Fibroblast of upper back skin (primary cell): ENCODE measurements at regions not wholly inside any gene's neighbourhood (a gene's known extent, or its start where the extent isn't known, plus 50 kb on each side); places are given as distances from the start of the nearest gene placed in this dataset.
"Not testable (repeated sequence)": the region's sequence is repeated elsewhere in the genome, so short reads cannot be mapped to it uniquely, and the experiment has no call there.

ENCODE experiments used
- DNase-seq: peaks from one replicate; pipeline ENCODE4 v3.0.0-alpha.2; 2013

- no peak for DNase-seq
Observed at GRCh38 chr6:98041056-98041455, 758.0 kb upstream of the MMS22L start.

DNA sequence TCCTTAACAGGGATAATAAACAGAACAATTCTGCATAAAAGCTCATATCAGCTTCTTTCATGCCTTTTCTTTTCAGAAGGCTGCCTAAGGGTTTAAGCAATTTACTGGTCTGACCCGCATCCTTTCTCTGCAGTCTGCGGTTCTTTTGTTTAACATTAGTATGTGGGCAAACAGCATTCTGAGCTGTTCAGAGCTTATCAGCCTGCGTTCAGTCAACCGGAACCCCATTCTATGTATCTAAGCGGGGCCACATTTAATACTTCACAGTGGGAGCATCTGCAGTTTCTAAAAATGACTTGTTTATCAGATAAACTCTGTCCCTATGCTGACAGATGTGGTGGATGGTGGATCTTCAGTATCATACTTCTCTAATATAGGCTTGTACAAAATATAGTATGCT, 758.9 kb upstream of the MMS22L start:
- DNase-seq, result no peak

- no peak for DNase-seq
Observed at GRCh38 chr6:98044151-98044561, 761.1 kb upstream of the MMS22L start.

DNA sequence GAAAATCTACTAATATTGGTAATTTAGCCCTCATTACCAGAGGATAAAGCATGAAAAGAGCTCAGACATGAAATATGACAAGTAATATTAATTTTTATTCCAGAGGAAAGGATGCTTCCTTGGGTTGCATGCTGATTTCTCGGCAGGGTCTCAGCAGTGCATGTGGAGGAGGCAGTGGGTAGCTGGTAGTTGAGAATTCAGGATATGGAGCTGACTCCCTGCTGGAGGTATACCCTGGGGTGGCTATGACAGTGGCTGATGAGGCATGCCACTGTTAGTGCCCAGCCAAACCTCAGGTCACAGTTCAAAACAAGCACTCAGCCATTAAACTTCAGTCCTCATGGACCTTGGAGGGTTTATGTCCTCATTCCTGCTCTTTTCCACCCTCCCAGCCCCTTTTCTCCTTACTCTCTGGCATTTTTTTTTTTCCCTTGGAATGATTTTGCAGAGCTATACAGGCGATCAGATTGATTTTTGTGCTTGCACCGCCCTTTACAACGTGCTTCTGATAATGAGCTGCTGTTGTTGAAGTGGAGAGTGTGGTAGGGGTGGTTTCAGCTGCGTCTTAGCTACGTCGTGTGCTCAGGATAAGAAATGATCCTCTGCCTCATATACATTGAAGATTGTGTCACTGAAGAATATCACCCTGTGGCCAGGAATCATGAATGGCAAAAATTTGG, 761.9 kb upstream of the MMS22L start:
- DNase-seq, result no peak

DNA sequence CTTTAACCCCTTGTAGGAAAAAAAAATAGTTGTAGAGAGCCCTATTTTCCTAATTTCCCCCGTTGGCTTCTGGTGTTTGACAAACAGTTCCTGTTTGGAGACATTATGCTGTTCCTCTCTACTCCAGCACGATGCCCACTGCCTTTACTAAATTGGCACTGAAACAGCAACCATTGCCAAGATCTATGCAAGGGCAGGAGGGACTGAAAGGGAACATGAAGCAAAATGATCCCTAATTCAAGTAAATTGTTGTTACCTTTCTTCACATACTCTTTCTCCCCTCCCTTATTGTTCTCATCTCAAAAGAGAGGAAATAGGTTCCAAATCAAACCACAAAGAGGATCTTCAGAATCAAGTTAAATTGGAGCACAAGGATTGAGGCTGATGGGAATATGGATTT, 764.1 kb upstream of the MMS22L start:
- no peak for DNase-seq

DNA sequence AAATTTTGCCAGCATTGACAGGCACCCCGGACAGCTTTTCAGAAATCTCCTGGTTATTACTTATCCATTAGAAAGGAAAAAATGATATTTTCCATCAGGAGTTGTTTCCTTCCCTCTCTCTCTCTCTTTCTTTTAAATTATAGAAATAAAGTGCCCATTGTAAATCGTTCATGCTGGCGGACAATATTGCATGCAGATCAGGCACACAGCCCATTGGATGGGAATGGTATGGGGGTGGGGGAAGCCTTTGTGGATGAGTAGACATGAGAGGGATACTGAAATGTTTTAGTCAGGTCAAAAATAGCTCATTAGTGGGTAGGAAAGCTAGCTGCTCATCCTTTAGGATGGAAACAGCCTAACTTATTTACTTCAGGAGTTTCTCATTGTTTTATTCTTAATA, 764.9 kb upstream of the MMS22L start:
- DNase-seq, result no peak

- peak; percentile 14 for DNase-seq
Observed at GRCh38 chr6:98054453-98054852, 771.4 kb upstream of the MMS22L start.

GRCh38 chr6:98056955-98057354, 773.9 kb upstream of the MMS22L start:
- no peak for DNase-seq

GRCh38 chr6:98067375-98067774, 767.0 kb upstream of the POU3F2 start:
- no peak for DNase-seq

DNA sequence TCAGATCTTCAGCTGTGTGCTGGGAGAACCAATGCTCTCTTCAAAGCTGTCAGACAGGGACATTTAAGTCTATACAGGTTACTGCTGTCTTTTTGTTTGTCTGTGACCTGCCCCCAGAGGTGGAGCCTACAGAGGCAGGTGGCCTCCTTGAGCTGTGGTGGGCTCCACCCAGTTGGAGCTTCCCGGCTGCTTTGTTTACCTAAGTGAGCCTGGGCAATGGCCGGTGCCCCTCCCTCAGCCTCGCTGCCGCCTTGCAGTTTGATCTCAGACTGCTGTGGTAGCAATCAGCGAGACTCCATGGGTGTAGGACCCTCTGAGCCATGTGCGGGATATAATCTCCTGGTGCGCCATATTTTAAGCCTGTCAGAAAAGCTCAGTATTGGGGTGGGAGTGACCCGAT, 745.8 kb upstream of the POU3F2 start:
- DNase-seq, result not testable (repeated sequence)

GRCh38 chr6:98092331-98092730, 742.0 kb upstream of the POU3F2 start:
- DNase-seq, result no peak

DNA sequence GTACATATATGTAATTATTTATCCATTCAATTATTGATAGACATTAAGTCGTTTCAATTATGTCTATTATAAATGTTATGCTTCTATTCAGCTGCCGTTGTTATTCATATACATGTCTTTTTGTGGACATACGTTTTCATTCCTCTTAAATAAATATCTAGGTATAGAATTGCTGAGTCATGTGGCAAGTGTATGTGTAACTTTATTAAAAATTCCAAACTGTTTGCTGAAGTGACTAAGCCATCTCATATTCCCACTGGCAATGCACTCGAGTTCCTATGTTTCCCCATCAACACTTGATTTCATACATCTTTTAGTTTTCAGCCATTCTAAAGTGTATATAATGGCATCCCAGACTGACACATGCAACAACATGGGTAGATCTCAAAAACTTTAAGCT, 739.7 kb upstream of the POU3F2 start:
- DNase-seq, result no peak

- no peak for DNase-seq
Observed at GRCh38 chr6:98107801-98108200, 726.6 kb upstream of the POU3F2 start.

DNA sequence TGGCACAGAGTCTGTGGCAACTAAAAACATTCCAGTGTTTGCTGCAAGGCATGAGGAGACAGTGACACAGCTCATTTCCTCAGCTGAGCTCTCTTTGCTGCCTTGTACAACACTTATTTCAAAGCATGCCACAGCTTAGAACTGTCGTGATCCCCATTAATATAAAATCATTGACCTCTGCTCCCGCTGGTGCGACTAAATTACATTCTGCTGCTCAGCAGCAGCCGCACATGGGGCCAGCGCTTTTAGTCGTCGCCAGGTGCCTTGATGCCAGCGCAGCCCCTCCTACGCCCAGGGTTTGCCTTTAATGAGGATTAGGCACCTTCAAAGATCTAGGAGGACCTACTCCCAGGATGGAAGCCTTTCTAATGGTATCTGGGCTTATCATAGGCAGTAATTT, 717.9 kb upstream of the POU3F2 start:
- DNase-seq, result no peak

DNA sequence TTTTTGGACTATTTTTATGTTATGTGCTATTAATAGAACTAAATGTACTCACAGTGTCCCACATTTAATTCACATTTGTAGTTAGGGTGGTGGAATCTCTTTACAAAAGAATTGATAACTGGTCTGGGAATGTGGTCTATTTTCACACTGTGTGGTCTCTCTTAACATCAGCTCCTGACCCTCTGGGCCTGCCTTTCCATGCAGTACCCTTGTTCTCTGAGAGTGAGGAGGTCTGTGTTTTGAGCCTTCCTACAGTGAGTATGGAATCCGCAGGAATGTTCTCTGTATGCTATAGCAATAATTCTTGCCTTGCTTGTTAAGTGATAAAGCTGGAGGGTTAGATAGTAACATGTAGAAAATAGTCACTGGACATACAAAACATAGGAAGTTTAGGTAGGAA, 717.3 kb upstream of the POU3F2 start:
- no peak for DNase-seq

DNA sequence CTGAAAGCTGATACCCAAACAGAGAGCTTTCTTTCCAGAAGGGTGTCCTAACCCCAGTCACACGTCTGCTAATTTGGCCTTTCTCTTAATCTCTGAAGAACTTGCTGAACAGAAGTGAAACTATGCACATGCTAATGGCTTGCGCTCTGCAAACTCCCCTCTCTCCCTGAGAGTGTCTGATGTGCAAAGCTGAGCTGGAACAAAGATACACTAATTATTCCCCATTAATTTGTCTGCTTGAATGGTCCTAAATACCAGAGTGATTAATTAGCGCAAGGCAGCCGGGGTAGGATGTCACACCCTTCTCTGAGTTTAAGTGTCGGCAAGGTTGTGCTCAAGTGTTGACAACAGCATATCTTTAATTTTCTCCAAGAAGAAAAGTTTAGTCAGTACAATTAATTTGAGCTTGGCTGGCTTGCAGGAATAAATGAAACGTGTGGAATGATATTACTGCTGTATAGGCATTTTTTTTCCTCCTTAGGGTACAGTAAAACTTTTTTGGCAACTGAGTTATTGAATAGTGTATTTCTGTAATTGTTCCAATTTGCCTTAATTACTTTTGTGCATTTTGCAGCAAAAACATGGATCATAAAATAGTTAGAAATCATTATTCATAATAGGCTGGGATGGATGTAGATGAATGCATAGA, 715.9 kb upstream of the POU3F2 start:
- no peak for DNase-seq

GRCh38 chr6:98124171-98124570, 710.2 kb upstream of the POU3F2 start:
- peak; percentile 61 for DNase-seq

- DNase-seq, result no peak
Observed at GRCh38 chr6:98131290-98131990, 702.9 kb upstream of the POU3F2 start.

DNA sequence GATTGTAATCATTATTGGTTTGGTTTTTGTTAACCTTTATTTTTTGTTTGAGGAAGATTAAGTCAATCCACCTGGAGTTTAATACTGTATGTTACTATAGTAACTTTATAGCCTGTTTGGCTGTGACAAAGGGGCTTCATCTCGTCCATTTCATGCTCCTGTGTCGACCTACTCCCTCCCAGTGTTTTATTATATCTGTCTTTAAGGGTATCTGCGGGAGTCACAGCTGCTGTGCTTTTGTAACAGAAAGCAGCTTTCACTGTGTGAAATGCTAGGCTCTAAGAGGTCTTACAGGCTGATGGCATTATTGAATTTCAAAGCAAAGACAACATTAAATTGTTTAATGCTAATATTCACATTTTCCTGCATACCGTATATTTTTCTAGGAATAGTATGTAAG, 698.0 kb upstream of the POU3F2 start:
- DNase-seq, result no peak

DNA sequence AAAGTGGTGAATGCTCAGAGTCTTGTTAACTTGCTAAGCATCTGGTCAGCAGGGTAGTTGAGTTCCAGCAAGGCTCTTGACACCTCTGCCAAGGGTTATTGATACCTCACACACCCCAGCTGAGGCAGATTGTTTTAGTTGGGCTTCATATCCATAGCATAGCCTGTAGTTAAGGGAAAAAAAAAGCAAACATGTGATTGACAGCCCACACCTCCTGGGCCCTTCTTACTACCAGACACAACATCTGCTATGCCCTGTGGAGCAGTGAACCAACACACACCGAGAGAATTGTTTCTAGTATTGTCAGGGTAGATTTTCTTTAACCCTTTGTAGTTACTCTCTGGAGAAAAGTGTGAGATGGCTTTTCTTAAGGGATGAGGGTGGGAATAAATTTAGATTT, 697.0 kb upstream of the POU3F2 start:
- DNase-seq, result no peak

DNA sequence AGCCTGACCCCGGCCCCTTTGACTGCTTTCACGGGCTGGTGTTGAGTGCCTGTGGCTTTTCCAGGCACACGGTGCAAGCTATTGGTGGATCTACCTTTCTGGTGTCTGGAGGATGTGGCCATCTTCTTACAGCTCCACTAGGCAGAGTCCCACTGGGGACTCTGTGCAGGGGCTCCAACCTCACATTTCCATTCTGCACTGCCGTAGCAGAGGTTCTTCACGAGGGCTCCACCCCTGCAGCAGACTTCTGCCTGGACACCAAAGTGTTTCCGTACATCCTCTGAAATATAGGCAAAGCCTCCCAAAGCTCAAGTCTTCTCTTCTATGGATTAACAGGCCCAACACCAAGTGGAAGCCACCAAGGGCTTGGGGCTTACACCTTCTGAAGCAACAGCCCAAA, 691.5 kb upstream of the POU3F2 start:
- no peak for DNase-seq

DNA sequence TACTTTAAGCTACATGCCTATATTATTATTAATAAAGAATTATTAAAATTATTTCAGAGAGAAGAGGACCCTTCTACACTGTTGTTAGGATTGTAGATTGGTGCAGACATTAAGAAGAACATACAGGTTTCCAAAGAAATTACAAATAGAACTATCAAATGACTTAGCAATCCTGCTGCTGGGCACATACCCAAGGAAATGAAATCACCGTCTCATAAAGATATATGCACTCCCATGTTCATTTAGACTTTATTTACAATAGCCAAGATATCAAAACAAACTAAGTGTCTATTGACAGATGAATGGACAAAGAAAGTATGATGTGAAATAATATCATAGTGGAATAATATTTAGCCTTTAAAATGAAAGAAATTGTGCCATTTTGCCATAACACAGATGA, 687.7 kb upstream of the POU3F2 start:
- DNase-seq, result no peak

GRCh38 chr6:98156580-98156979, 677.8 kb upstream of the POU3F2 start:
- no peak for DNase-seq

- no peak for DNase-seq
Observed at GRCh38 chr6:98179606-98180005, 654.8 kb upstream of the POU3F2 start.
